Stomach (tissue), 8 donors: ENCODE measurements at regions not wholly inside any gene's neighbourhood (a gene's known extent, or its start where the extent isn't known, plus 50 kb on each side); places are given as distances from the start of the nearest gene placed in this dataset.

Experiments
- DNase-seq, 2 donors: peaks; one replicate each; pipeline versions ENCODE4 v3.0.0 to v3.0.0-alpha.2; 2013 to 2019
- H3K27ac ChIP-seq, 5 donors: fragments of 200-600 bp in 4 of 5; sonication (generic) in 4 of 5; one replicate each; pipeline ENCODE4 v1.5.1; 2013 to 2019; ENCODE audit warnings: mild to moderate bottlenecking in 1 of 5, moderate library complexity in 1 of 5
- H3K27me3 ChIP-seq, 3 donors: fragments of 200-600 bp; sonication (generic); one replicate each; pipeline ENCODE4 v1.5.1; 2017 to 2019; ENCODE audit warnings: mixed run types in 1 of 3
- H3K36me3 ChIP-seq, 4 donors: fragments of 200-600 bp; sonication (generic); 1 replicate in 3 of 4; 2 replicates in 1 of 4; pipeline ENCODE4 v1.5.1; 2016 to 2019
- H3K4me1 ChIP-seq, 4 donors: fragments of 200-600 bp; sonication (generic); one replicate each; pipeline ENCODE4 v1.5.1; 2016 to 2019
- H3K4me3 ChIP-seq, 4 donors: fragments of 200-600 bp; sonication (generic) in 3 of 4; one replicate each; pipeline ENCODE4 v1.5.1; 2016 to 2019; ENCODE audit warnings: mild to moderate bottlenecking in 1 of 4
- H3K9me3 ChIP-seq, 4 donors: fragments of 200-600 bp; sonication (generic); one replicate each; pipeline ENCODE4 v1.5.1; 2016 to 2019
- EP300 ChIP-seq: sonication (generic); formaldehyde crosslinking; IDR thresholded peaks from one replicate; pipeline ENCODE4 v1.6.1; 2017; ENCODE audit warnings: antibody characterized with exemption
- POLR2A ChIP-seq, 4 donors: fragments of 450-650 bp; IDR thresholded peaks; one replicate each; pipeline ENCODE4 v1.6.1; 2016; ENCODE audit warnings: antibody characterized with exemption in 4 of 4, control low read depth in 2 of 4, mild to moderate bottlenecking in 1 of 4, moderate library complexity in 1 of 4
- POLR2AphosphoS5 ChIP-seq, 3 donors: sonication (generic); formaldehyde crosslinking; IDR thresholded peaks; one replicate each; pipeline ENCODE4 v1.6.1; 2016; ENCODE audit warnings: antibody characterized with exemption in 3 of 3
- WGBS, 5 donors: extraction: QIAGEN DNeasy Blood & Tissue Kit in 3 of 5; methylation state at CpG; one replicate each; pipeline versions ENCODE4 v1.1.5 to v1.1.7; 2013 to 2018; 5-methylcytosine and 5-hydroxymethylcytosine counted together
- intact Hi-C: fragments of 100-400 bp; cut with DNase I; formaldehyde crosslinking; loops from one replicate; pipeline ENCODE4 v1.15.1; 2023; ENCODE audit warnings: low total_unique reads
- TF ChIP-seq, protein P1 (sequence below), 7 experiments: fragments of 450-650 bp in 4 of 7; fragments of 200-600 bp in 3 of 7; sonication (generic) in 3 of 7; IDR thresholded peaks; one replicate each; pipeline ENCODE4 v1.5.1; 2016 to 2019; ENCODE audit warnings: antibody characterized with exemption in 7 of 7, control low read depth in 2 of 7, mild to moderate bottlenecking in 1 of 7
- donor health status: healthy with polysubstance abuse.
- donor health status: Bipolar disorder and iron deficiency.
- donor health status: healthy.

GRCh38 chr5:23035555-23036090, 182.5 kb upstream of the CDH12 start:
- Histone ChIP-seq H3K36me3 (no peaks in the 10 kb centered on the region), H3K4me1 (no peaks in the 10 kb centered on the region), H3K27ac (no peak overlapping the region), H3K4me3 (no peak overlapping the region), H3K27me3 (no peaks in the 10 kb centered on the region), H3K9me3 (peaks cover 0 to 7% (median 0%) of the 10 kb centered on the region in 4 donors)
- intact Hi-C loops, result no loop called here
- no peak for TF ChIP-seq EP300
- TF ChIP-seq, protein P1, sequence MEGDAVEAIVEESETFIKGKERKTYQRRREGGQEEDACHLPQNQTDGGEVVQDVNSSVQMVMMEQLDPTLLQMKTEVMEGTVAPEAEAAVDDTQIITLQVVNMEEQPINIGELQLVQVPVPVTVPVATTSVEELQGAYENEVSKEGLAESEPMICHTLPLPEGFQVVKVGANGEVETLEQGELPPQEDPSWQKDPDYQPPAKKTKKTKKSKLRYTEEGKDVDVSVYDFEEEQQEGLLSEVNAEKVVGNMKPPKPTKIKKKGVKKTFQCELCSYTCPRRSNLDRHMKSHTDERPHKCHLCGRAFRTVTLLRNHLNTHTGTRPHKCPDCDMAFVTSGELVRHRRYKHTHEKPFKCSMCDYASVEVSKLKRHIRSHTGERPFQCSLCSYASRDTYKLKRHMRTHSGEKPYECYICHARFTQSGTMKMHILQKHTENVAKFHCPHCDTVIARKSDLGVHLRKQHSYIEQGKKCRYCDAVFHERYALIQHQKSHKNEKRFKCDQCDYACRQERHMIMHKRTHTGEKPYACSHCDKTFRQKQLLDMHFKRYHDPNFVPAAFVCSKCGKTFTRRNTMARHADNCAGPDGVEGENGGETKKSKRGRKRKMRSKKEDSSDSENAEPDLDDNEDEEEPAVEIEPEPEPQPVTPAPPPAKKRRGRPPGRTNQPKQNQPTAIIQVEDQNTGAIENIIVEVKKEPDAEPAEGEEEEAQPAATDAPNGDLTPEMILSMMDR (IDR thresholded peaks at IDR 0.05), result no peak
- TF ChIP-seq POLR2A (IDR thresholded peaks at IDR 0.05), result no peak
- TF ChIP-seq POLR2AphosphoS5 (IDR thresholded peaks at IDR 0.05), result no peak
- WGBS, 5 donors, result 36 to 91% (median 50%) methylated on average over 1 of the region's 1 CpG
- no peak for DNase-seq

- whole genome bisulfite sequencing, 5 donors, result 77 to 95% (median 85%) methylated on average over 1 of the region's 1 CpG
- Histone ChIP-seq H3K4me3 (no peak overlapping the region), H3K4me1 (no peaks in the 10 kb centered on the region), H3K27ac (no peak overlapping the region), H3K9me3 (peaks cover 0 to 7% (median 0%) of the 10 kb centered on the region in 4 donors), H3K27me3 (no peaks in the 10 kb centered on the region), H3K36me3 (no peaks in the 10 kb centered on the region)
- intact Hi-C loops, result no loop called here
- TF ChIP-seq POLR2A (IDR thresholded peaks at IDR 0.05) (no peak), EP300 (no peak), POLR2AphosphoS5 (IDR thresholded peaks at IDR 0.05) (no peak)
- TF ChIP-seq, protein P1 (IDR thresholded peaks at IDR 0.05), result no peak
- no peak for DNase-seq
These were observed 180.7 kb upstream of the CDH12 start for GRCh38 chr5:23033864-23034263.

GRCh38 chr5:23029290-23029689, 176.1 kb upstream of the CDH12 start:
- H3K4me1 ChIP-seq, result no peaks in the 10 kb centered on the region
- no peaks in the 10 kb centered on the region for H3K36me3 ChIP-seq
- TF ChIP-seq, protein P1 (IDR thresholded peaks at IDR 0.05), result no peak
- TF ChIP-seq EP300 (no peak), POLR2AphosphoS5 (IDR thresholded peaks at IDR 0.05) (no peak), POLR2A (IDR thresholded peaks at IDR 0.05) (no peak)
- no peak overlapping the region for H3K27ac ChIP-seq
- H3K4me3 ChIP-seq, result no peak overlapping the region
- intact Hi-C loops, result no loop called here
- no peak for DNase-seq
- H3K9me3 ChIP-seq, result peaks cover 0 to 1% (median 0%) of the 10 kb centered on the region in 4 donors
- H3K27me3 ChIP-seq, result no peaks in the 10 kb centered on the region

- no peak for DNase-seq
- no peaks in the 10 kb centered on the region for H3K27me3 ChIP-seq
- TF ChIP-seq EP300 (no peak), POLR2AphosphoS5 (IDR thresholded peaks at IDR 0.05) (no peak), POLR2A (IDR thresholded peaks at IDR 0.05) (no peak)
- TF ChIP-seq, protein P1 (IDR thresholded peaks at IDR 0.05), result no peak
- H3K4me1 ChIP-seq, result no peaks in the 10 kb centered on the region
- H3K36me3 ChIP-seq, result no peaks in the 10 kb centered on the region
- 90 to 96% (median 95%) methylated on average over 3 of the region's 3 CpGs for WGBS, 5 donors
- H3K27ac ChIP-seq, result no peak overlapping the region
- H3K9me3 ChIP-seq, result no peaks in the 10 kb centered on the region
- no peak overlapping the region for H3K4me3 ChIP-seq
- intact Hi-C loops, result no loop called here
These were observed 175.4 kb upstream of the CDH12 start for GRCh38 chr5:23028445-23029021.
